HFF-Myc (cell line): ENCODE measurements at regions not wholly inside any gene's neighbourhood (a gene's known extent, or its start where the extent isn't known, plus 50 kb on each side); places are given as distances from the start of the nearest gene placed in this dataset.

Experiments
- DNase-seq: peaks from one replicate; pipeline ENCODE4 v3.0.0-alpha.2; 2011; ENCODE audit warnings: low read depth; ENCODE audit errors: extremely low read depth
- H3K4me3 ChIP-seq: replicated peaks from 2 replicates; pipeline ENCODE4 v1.5.1; 2011; ENCODE audit warnings: low read depth, mild to moderate bottlenecking, control low read depth, low read length
- CTCF ChIP-seq: IDR thresholded peaks from 2 replicates; pipeline ENCODE4 v1.5.1; 2012; ENCODE audit warnings: mild to moderate bottlenecking, low read depth, low read length, control low read depth; ENCODE audit errors: missing control alignments

- H3K4me3 ChIP-seq, result no peak overlapping the region
- no peak for TF ChIP-seq CTCF
- no peak for DNase-seq
Observed at GRCh38 chr6:159118924-159119323, 50.3 kb upstream of the FNDC1 start.

GRCh38 chr6:159117563-159117962 lies 51.6 kb upstream of the FNDC1 start:
- no peak overlapping the region for H3K4me3 ChIP-seq
- no peak for TF ChIP-seq CTCF
- DNase-seq, result no peak

GRCh38 chr6:159117046-159117445 lies 52.2 kb upstream of the FNDC1 start:
- TF ChIP-seq CTCF, result no peak
- H3K4me3 ChIP-seq, result no peak overlapping the region
- no peak for DNase-seq

GRCh38 chr6:159116343-159116742 lies 52.9 kb upstream of the FNDC1 start:
- no peak overlapping the region for H3K4me3 ChIP-seq
- no peak for DNase-seq
- TF ChIP-seq CTCF, result no peak

DNA sequence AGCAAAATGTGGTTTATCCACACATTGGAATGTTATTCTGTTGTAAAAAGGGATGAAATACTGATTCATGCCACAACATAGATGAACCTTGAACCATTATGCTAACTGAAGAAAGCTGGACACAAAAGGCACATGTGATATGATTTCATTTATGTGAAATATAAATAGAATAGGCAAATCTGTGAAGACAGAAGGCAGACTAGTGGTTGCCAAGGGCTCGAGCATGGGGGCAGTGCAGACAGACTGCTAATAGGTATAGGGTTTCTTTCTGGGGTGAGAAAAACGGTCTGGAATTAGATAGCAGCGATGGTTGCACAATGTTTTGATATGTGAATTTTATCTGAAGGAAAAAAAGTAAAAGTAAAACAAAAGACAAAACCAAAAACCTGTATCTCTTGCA lies 54.6 kb upstream of the FNDC1 start:
- no peak for DNase-seq
- no peak for TF ChIP-seq CTCF
- no peak overlapping the region for H3K4me3 ChIP-seq

DNA sequence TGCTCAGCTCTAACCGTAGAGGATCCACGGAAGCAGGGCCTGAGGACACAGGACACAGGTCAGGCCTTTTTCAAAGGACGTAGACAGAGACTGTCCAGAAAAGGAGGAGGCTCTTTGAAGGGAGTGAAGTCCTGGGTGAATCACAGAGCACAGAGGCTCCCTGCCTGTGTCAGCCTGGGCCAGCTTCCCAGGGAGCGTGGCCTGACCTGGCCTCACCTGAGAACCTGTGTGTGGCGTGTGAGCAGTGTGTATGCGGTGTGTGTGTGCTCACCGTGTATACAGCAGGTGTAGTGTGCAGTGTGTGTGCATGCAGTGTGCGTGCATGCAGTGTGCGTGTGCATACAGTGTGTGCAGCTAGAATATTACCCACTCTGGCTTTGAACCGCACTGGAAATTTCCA lies 56.0 kb upstream of the FNDC1 start:
- TF ChIP-seq CTCF, result no peak
- DNase-seq, result no peak
- H3K4me3 ChIP-seq, result no peak overlapping the region

DNA sequence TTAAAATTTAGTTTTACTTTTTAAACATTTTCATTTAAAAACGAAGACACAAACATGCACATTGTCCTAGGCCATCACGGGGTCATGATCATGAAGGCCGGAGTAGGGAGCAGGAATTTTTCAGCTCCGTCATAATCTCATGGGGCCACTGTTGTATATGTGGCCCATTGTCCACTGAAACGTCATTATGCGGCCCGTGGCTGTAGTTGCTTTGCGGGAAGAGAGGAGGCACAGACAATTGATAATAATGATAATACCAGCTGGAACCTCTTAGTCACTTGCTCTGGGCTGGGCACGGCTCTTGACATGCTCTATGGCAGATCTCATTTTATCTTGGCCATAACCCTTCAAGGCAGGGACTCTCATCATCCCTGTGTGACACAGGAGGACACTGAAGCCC lies 56.5 kb upstream of the FNDC1 start:
- TF ChIP-seq CTCF, result no peak
- no peak for DNase-seq
- no peak overlapping the region for H3K4me3 ChIP-seq
